GM12865 (cell line): ENCODE measurements at regions not wholly inside any gene's neighbourhood (a gene's known extent, or its start where the extent isn't known, plus 50 kb on each side); places are given as distances from the start of the nearest gene placed in this dataset.

ENCODE experiments used
- DNase-seq: peaks from one replicate; pipeline ENCODE4 v3.0.0; 2010; ENCODE audit warnings: low read depth
- H3K4me3 ChIP-seq: 2 replicates; pipeline ENCODE4 v1.5.1; 2011; ENCODE audit warnings: mild to moderate bottlenecking, low read depth, low read length, control low read depth
- TF ChIP-seq, protein P1 (sequence below): IDR thresholded peaks from 2 replicates; pipeline ENCODE4 v1.5.1; 2011; ENCODE audit warnings: low read length, control low read depth, low read depth, inconsistent platforms; ENCODE audit not compliant: insufficient read depth; ENCODE audit errors: missing control alignments

DNA sequence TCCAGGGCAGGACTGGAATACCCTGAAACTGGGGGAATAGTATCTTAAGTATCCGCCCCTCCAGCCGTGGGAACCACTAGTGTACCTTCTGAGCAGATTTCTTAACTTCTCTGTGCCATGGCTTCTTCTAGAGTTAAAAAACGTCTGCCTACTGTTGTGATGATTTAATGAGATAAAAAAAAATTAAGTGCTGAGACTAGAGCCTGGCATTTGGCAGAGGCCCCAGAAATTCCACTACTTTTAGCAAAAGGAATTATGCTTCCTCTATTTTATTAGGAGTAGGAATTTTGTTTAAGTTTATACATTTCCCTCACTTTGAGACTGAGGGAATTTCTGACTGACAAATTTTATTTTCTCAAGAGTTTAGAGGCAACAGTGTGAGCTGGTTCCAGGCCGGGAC lies 371.2 kb upstream of the B3GAT1 start:
- TF ChIP-seq, protein P1, sequence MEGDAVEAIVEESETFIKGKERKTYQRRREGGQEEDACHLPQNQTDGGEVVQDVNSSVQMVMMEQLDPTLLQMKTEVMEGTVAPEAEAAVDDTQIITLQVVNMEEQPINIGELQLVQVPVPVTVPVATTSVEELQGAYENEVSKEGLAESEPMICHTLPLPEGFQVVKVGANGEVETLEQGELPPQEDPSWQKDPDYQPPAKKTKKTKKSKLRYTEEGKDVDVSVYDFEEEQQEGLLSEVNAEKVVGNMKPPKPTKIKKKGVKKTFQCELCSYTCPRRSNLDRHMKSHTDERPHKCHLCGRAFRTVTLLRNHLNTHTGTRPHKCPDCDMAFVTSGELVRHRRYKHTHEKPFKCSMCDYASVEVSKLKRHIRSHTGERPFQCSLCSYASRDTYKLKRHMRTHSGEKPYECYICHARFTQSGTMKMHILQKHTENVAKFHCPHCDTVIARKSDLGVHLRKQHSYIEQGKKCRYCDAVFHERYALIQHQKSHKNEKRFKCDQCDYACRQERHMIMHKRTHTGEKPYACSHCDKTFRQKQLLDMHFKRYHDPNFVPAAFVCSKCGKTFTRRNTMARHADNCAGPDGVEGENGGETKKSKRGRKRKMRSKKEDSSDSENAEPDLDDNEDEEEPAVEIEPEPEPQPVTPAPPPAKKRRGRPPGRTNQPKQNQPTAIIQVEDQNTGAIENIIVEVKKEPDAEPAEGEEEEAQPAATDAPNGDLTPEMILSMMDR = no peak
- no peak for DNase-seq
- H3K4me3 ChIP-seq = no peak overlapping the region

DNA sequence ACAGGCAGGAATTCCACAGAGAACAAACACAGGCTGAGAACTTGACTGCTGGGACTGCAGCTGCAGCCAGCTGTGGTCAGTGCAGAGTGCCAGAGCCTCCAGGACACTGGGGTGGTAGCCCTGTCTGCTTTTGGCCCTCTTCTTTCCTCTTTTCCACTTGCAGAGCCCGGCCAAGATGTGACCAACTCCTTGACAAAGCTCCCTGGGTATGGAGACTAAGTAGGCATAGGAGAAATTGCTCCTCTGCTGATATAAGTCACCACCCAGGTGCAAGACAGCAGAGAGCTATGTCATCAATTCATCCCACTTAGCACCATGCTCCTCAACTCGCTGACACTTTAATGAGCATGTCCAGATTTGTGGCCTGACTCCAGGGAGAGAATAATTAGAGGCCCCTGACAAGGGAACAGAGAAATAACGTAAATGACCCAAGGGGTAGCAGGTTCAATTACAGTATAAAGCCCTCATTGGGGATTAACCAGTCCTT lies 369.4 kb upstream of the B3GAT1 start:
- DNase-seq = no peak
- H3K4me3 ChIP-seq = no peak overlapping the region
- TF ChIP-seq, protein P1 = no peak

DNA sequence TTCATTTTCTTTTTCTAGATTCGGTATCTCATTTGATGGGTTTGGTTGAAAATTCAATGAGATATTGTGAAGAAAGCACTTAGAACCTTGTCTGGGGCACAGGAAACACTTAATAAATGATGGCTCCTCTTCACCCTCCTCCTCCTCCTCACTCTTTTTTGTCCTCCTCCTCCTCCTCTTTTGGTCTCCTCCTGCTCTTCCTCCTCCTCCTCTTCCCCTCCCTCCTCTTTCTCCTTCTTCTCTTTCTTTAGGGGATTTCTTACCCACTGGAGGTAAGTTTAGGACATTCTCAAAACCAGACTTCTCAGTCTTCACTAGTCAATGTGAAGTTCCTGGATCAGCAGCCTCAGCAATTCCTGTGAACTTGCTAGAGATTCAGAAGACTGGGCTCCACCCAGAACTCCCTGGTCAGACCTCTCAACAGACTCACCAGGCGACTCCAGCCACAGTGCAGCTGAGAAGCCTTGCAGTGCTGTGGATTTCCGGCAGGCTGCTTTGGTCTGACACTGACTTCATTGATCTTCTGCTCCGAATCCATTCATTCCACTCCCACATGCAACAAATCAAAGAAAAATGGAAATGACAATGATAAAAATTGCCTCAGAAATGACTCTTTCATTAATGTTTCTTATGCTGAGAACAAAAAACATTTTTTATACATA lies 368.6 kb upstream of the B3GAT1 start:
- TF ChIP-seq, protein P1 = no peak
- no peak for DNase-seq

GRCh38 chr11:134779179-134779578 lies 367.1 kb upstream of the B3GAT1 start:
- no peak overlapping the region for H3K4me3 ChIP-seq
- no peak for DNase-seq
- TF ChIP-seq, protein P1 = no peak

More for the DNA sequence above, 368.6 kb upstream of the B3GAT1 start:
- no peak overlapping the region for H3K4me3 ChIP-seq

DNA sequence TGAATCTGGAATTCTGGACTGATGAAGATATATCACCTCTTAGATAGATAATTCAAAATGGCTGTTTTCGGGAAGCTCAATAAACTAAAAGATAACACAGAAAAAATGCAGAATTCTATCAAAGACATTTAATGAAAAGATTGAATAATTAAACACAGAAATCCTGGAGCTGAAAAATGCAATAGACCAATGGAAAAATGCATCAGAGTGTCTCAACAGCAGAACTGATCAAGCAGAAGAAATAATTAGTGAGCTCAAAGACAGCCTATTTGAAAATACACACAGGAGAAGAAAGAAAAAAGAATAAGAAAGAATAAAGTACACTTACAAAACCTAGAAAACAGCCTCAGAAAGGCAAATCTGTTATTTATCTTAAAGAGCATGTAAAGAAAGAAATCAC lies 356.4 kb upstream of the B3GAT1 start:
- H3K4me3 ChIP-seq = no peak overlapping the region
- TF ChIP-seq, protein P1 = no peak
- no peak for DNase-seq

DNA sequence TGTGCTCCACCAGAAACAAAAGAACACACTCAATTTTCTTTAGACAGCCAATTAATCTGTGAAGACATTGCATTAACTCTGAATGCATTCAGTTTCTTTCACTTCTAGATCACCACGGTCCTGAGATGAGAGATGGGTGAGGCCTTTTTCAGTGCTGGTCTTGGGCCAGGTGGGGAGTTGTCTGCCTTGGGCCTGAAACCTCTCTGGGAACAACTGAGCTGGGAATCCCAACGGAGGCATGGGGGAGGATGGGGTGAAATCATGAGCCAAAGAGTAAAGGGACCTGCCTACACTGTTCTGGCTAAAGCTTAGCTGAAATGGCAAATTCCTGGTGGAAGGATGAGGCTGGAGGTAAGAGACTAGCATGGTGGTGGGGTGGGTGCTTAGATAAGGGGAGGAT lies 353.5 kb upstream of the B3GAT1 start:
- no peak for DNase-seq
- TF ChIP-seq, protein P1 = no peak
- no peak overlapping the region for H3K4me3 ChIP-seq

DNA sequence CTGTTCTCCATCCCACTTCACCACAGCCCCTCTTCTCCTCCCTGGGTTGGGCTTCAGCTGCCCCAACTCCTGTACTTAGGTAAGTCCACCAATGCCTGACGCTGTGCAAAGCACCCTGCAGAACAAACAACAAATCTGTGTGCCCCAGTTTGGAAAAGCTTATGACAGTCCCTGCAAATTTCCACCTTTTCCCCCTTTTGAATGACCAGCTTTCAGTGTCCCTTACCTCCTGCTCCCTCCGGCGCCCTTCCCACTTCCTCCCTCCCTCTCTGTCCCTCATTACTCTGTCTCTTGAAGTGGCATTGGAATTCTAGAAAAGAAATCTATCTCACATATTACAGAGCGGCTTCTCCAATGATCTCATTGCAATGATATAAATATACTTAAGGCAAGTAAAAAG lies 352.9 kb upstream of the B3GAT1 start:
- no peak overlapping the region for H3K4me3 ChIP-seq
- TF ChIP-seq, protein P1 = no peak
- no peak for DNase-seq
